ENCODE measurements at regions not wholly inside any gene's neighbourhood (a gene's known extent, or its start where the extent isn't known, plus 50 kb on each side); places are given as distances from the start of the nearest gene placed in this dataset.

DNA sequence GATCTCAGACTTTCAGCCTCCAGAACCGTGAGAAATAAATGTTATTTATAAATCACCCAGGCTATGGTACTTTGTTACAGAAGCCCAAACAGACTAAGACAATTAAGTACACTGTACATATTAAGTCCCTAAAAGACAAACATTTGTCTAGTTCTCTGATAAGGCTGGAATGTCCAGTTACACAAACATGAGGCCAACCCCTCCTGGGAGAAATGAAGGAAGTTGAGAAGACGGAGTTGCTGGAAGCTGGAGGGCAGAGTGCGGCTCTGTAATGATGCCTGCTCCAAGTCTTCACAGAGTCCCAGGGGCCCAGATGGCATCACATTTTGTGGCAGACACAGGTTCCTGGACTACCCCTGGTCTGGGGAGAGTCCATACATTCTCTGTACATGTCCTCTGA lies 79.2 kb upstream of the ST8SIA3 start:
- Histone ChIP-seq H3K9me3 (no peaks in the 10 kb centered on the region), H3K4me3 (ENCODE audit: low read depth in 2 of 2, low read length in 1 of 2) (no peak overlapping the region), H3K27me3 (ENCODE audit: insufficient read depth) (no peaks in the 10 kb centered on the region), H2AFZ (ENCODE audit: low read depth) (no peak overlapping the region), H3K27ac (ENCODE audit: low read depth in 2 of 2, low read length in 1 of 2) (no peak overlapping the region), H3K4me1 (ENCODE audit: control insufficient read depth in 1 of 2, insufficient read depth in 2 of 2, low read depth in 1 of 2, low read length in 1 of 2) (no peaks in the 10 kb centered on the region), H3K4me2 (no peak overlapping the region), H3K36me3 (replicated peaks in 1 of 2; ENCODE audit: control insufficient read depth in 1 of 2, insufficient read depth in 2 of 2, low read length in 1 of 2) (no peaks in the 10 kb centered on the region), H3K79me2 (ENCODE audit: insufficient read depth) (no peaks in the 10 kb centered on the region), H3F3A (replicated peaks; ENCODE audit: insufficient read depth) (no peaks in the 10 kb centered on the region), H4K20me1 (ENCODE audit: insufficient read depth) (no peaks in the 10 kb centered on the region), H3K9me2 (no peaks in the 10 kb centered on the region), H3K9ac (no peak overlapping the region)
- WGBS (ENCODE audit: low lambda C conversion rate): 55% methylated on average over 3 of the region's 3 CpGs
- no peak for DNase-seq
- POLR2A ChIA-PET: no interaction called here
- TF ChIP-seq TAF1 (IDR thresholded peaks at IDR 0.05; ENCODE audit: borderline replicate concordance, low read depth, low read length) (no peak), FOXM1 (IDR thresholded peaks at IDR 0.05; ENCODE audit: low read depth) (no peak), EP300 (IDR thresholded peaks at IDR 0.05; ENCODE audit: borderline replicate concordance in 1 of 2, low read depth in 1 of 2, low read length in 1 of 2) (no peak), NFIC (IDR thresholded peaks at IDR 0.05; ENCODE audit: borderline replicate concordance) (no peak), ELF1 (IDR thresholded peaks at IDR 0.05) (no peak), SIN3A (IDR thresholded peaks at IDR 0.05; ENCODE audit: borderline replicate concordance, low read depth, low read length) (no peak), RCOR1 (IDR thresholded peaks at IDR 0.05; ENCODE audit: low read length) (no peak), FOSL2 (IDR thresholded peaks at IDR 0.05; ENCODE audit: borderline replicate concordance, low read depth) (no peak), GABPA (IDR thresholded peaks at IDR 0.05; ENCODE audit: low read depth) (no peak), JUND (IDR thresholded peaks at IDR 0.05) (no peak), RXRA (IDR thresholded peaks at IDR 0.05; ENCODE audit: borderline replicate concordance, low read depth) (no peak), MXI1 (IDR thresholded peaks at IDR 0.05; ENCODE audit: low read depth, low read length) (no peak)
- TF ChIP-seq, protein P1, sequence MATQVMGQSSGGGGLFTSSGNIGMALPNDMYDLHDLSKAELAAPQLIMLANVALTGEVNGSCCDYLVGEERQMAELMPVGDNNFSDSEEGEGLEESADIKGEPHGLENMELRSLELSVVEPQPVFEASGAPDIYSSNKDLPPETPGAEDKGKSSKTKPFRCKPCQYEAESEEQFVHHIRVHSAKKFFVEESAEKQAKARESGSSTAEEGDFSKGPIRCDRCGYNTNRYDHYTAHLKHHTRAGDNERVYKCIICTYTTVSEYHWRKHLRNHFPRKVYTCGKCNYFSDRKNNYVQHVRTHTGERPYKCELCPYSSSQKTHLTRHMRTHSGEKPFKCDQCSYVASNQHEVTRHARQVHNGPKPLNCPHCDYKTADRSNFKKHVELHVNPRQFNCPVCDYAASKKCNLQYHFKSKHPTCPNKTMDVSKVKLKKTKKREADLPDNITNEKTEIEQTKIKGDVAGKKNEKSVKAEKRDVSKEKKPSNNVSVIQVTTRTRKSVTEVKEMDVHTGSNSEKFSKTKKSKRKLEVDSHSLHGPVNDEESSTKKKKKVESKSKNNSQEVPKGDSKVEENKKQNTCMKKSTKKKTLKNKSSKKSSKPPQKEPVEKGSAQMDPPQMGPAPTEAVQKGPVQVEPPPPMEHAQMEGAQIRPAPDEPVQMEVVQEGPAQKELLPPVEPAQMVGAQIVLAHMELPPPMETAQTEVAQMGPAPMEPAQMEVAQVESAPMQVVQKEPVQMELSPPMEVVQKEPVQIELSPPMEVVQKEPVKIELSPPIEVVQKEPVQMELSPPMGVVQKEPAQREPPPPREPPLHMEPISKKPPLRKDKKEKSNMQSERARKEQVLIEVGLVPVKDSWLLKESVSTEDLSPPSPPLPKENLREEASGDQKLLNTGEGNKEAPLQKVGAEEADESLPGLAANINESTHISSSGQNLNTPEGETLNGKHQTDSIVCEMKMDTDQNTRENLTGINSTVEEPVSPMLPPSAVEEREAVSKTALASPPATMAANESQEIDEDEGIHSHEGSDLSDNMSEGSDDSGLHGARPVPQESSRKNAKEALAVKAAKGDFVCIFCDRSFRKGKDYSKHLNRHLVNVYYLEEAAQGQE (IDR thresholded peaks at IDR 0.05; ENCODE audit: low read depth, low read length): no peak
- TF ChIP-seq, protein P2, sequence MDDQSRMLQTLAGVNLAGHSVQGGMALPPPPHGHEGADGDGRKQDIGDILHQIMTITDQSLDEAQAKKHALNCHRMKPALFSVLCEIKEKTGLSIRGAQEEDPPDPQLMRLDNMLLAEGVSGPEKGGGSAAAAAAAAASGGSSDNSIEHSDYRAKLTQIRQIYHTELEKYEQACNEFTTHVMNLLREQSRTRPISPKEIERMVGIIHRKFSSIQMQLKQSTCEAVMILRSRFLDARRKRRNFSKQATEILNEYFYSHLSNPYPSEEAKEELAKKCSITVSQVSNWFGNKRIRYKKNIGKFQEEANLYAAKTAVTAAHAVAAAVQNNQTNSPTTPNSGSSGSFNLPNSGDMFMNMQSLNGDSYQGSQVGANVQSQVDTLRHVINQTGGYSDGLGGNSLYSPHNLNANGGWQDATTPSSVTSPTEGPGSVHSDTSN (IDR thresholded peaks at IDR 0.05): no peak
- TF ChIP-seq, protein P3, sequence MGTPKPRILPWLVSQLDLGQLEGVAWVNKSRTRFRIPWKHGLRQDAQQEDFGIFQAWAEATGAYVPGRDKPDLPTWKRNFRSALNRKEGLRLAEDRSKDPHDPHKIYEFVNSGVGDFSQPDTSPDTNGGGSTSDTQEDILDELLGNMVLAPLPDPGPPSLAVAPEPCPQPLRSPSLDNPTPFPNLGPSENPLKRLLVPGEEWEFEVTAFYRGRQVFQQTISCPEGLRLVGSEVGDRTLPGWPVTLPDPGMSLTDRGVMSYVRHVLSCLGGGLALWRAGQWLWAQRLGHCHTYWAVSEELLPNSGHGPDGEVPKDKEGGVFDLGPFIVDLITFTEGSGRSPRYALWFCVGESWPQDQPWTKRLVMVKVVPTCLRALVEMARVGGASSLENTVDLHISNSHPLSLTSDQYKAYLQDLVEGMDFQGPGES (IDR thresholded peaks at IDR 0.05; ENCODE audit: low read depth, low read length): no peak
- TF ChIP-seq, protein P4, sequence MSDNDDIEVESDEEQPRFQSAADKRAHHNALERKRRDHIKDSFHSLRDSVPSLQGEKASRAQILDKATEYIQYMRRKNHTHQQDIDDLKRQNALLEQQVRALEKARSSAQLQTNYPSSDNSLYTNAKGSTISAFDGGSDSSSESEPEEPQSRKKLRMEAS (IDR thresholded peaks at IDR 0.05; ENCODE audit: low read depth): no peak
- CTCF ChIA-PET: no interaction called here
